ENCODE measurements at regions not wholly inside any gene's neighbourhood (a gene's known extent, or its start where the extent isn't known, plus 50 kb on each side); places are given as distances from the start of the nearest gene placed in this dataset.
"Not testable (repeated sequence)": the region's sequence is repeated elsewhere in the genome, so short reads cannot be mapped to it uniquely, and the experiment has no call there.

DNA sequence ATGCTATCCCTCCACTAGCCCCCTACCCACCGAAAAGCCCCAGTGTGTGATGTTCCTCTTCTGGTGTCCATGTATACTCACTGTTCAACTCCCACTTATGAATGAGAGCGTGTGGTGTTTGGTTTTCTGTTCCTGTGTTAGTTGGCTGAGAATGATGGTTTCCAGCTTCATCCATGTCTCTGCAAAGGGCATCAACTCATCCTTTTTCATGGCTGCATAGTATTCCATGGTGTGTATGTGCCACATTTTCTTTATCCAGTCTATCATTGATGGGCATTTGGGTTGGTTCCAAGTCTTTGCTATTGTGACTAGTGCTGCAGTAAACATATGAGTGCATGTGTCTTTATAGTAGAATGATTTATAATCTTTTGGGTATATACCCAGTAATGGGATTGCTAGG is 599.3 kb upstream of the B3GAT1 start:
- not testable (repeated sequence) for DNase-seq (ENCODE audit: low read depth, low spot score)

DNA sequence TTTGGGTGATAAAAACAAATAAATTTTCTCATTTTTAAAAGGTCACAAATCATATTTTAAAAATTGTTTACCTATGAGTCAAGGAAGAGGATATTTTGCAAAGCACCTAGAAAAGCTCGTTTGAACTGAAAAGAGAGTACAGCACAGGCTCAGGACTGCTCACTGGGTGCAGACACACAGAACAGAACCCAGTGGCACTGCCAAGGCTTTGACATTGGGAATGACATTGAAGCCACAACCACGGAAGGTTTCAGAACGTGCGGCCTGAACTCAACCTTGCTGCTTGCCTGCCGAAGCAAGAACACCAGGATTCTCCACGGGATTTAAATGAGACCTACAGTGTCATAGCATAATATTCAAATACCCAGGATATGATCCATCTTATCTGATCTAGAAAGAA is 597.1 kb upstream of the B3GAT1 start:
- DNase-seq (ENCODE audit: low read depth, low spot score), result no peak

DNA sequence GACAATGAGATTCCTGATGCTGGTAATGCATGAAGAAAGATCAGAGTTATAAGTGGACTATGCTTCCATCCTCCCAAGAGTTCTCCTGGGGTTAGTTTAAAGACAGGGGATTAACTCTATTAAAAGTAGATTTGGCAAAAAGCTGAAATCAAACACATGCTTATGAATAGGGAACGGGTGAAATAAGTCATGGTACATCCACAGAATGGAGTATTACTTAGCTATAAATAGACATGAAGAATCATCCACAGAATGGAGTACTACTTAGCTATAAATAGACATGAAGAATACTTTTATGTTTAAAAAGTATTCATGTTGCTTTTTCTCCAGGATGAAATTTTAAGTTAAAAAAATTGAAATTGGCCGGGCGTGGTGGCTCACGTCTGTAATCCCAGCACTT is 596.4 kb upstream of the B3GAT1 start:
- no peak for DNase-seq (ENCODE audit: low read depth, low spot score)

DNA sequence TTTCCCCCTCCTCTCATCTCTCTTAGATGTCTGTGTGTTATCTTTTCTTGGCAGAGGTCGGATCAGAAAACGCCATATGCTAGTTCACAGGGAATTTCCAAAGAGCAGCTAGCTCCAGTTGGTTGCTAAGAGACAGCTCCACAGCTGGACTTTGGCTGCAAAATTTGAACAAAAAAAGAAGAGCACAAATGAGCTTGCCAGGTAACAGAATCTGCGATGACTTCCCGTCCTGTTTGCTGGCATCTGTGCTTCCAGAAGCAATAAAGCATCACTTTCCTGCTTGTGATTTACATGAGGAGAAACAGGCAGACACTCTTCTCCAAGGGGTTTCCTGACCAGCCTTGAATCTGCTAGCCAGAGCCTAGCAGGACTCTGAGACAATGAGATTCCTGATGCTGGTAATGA is 596.0 kb upstream of the B3GAT1 start:
- DNase-seq (ENCODE audit: low read depth, low spot score), result no peak

DNA sequence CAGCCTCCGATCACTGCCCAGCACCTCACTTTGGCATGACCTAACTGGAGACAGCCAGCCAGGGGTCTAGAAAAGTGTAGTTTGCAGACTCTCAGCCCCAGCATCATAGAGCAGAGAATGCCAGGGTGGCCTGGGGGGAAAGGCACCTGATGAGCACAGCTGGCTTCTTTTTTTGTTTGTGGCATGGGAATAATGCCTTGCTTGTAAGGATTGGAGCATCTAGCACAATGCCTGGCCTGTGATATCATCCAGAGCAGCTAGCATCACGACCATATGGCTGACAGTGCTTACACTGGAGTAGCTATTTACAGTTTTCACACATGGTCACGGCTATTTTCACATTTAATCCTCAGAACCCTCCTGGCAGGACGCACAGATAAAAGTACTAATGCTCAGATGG is 594.8 kb upstream of the B3GAT1 start:
- DNase-seq (ENCODE audit: low read depth, low spot score), result no peak

DNA sequence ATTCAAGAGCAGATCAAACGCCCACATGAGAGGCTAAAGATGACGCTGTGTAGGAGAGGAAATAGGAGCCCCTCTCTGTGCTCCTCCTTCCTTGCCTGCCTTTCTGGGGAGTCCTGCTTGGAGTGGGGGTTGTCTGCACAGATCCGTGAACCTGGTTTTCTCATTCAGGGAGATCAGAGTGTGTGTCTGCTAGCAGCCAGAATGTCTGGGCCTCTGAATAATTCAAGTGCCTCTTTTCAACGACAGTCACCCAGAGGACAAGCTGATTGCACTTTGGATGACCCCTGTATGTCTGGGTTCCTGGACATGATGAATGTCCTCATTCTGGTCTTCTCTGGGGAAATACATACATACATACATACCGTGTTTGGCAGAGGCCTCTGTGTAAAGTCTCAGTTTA is 592.5 kb upstream of the B3GAT1 start:
- no peak for DNase-seq (ENCODE audit: low read depth, low spot score)

DNA sequence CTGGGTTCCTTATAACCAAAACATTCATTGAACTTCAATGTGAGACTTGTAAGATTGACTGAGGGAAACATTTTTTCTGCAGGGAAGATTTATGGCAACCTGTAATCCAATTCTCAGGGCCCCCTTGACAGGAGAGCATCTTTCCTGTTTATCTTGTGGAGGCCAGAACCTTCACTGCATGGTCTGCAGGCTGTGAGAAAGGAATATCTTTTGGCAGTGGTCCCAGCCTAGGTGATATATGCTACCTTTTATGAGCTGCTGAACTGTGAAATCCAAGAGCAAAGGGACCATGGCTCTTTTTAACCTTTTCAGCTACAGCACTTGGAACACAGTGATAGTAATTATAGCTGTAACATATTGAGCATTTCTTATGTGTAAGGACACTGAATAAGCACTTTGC is 590.2 kb upstream of the B3GAT1 start:
- DNase-seq (ENCODE audit: low read depth, low spot score), result no peak

DNA sequence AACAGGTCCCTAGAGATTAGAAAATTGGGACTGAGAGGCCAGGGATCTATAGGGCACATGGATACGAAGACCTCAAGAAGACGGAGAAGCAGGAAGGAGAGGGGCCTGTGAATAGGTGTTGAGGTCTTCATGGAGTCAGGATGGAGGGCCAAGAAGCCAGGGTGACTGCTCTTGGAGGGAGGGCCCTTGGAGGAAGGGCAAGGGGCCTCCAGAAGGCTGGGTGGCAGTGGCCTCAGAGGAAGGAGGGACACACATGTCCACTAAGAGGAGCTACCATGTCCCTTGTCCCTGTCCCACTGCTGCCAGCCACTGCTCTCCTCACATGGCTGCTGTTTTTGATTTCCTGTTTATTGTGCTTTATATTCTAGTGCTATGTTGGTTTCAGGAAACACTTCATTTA is 589.5 kb upstream of the B3GAT1 start:
- no peak for DNase-seq (ENCODE audit: low read depth, low spot score)

DNA sequence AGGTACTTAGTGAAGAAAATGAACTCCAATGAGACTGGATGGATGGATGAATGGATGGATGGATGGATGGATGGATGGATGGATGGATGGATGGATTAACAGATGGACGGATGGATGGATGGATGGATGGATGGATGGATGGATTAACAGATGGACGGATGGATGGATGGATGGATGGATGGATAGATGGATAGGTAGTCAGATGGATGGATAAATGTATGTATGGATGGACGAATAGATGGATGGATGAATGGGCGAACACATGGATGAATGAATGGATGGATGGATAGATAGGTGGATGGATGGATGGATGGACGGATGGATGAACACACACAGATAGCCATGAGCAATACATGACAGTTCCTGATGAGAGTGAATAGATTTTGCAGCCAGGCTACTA is 589.0 kb upstream of the B3GAT1 start:
- not testable (repeated sequence) for DNase-seq (ENCODE audit: low read depth, low spot score)

DNA sequence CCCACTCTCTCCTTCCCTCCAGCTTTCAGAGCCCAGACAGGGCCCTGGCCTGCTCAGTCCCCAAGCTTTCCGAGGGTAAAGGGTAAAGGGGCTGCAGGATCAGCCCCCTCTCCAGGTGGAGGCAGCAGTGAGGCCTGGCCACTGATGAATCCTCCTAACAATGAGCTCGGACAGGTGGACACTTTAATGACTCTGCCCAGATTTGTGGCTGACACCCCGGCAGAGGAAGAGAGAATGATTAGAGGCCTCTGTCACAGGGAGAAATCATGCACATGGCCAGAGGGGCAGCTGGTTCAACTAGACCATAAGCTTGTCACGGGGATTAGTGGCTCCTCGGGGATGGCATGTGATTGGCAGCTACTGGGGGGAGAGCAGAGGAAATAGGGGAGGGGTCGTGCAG is 587.5 kb upstream of the B3GAT1 start:
- DNase-seq (ENCODE audit: low read depth, low spot score), result no peak

DNA sequence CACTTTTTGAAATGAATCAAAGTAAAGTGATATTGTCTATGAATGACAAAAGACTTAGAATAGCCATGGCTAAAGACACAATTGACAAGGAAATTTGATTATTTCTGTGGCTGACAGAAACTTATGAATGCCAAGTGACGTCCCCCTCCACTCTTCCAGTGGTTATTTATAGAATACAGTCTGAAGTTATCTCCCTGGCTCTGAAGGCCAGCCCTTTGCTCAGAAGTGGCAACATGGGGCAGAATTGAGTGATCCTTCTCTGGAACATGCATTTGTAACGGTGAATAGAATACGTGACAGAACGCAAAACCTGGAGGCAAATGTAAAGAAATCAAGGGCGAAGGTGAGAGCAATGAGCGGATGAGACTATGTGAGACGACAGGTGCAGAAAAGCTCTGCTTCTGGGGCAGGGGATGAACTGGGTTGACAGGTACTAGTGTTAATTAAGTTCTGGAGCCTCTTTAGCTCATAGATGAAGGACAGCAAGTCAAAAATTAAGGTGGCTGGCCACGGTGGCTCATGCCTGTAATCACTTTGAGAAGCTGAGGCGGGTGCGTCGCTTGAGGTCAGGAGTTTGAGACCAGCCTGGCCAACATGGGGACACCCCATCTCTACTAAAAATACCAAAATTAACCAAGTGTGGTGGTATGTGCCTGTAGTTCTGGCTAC is 585.7 kb upstream of the B3GAT1 start:
- DNase-seq (ENCODE audit: low read depth, low spot score), result no peak

DNA sequence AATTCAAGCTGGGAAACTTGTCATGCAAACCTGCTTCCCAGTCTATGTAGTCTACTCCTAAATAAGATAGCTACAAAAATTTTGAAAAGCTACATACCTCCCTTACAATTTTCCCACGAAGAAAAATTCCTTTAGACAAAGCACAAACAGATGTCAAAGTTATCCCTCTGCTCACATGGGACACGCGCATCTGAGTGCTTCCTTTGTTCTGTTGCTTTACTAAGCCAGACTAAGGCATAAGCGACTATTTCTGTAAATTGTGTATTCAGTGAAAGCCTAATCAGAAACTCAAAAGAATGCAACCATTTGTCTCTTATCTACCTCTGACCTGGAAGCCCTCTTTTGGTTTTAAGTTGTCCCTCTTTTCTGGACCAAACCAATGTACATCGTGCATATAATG is 583.7 kb upstream of the B3GAT1 start:
- no peak for DNase-seq (ENCODE audit: low read depth, low spot score)

DNA sequence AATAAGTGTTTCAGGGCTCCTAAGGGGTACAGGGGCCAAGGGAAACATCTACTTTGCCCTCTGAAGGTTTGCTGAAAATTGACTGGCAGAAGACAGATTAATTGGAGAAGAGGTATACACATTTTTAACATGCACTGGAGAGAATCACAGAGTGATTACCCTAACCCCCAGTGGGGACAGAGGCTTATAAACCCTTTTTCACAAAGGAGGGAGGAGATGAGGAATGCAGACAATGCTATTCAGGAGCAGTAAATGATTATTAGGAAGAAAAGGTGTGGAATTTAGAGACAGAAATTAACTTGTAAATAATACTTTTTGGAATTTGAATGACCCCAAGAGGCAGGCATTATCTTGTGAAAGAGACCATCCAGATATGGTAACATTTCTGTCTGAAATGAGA is 582.4 kb upstream of the B3GAT1 start:
- DNase-seq (ENCODE audit: low read depth, low spot score), result no peak

DNA sequence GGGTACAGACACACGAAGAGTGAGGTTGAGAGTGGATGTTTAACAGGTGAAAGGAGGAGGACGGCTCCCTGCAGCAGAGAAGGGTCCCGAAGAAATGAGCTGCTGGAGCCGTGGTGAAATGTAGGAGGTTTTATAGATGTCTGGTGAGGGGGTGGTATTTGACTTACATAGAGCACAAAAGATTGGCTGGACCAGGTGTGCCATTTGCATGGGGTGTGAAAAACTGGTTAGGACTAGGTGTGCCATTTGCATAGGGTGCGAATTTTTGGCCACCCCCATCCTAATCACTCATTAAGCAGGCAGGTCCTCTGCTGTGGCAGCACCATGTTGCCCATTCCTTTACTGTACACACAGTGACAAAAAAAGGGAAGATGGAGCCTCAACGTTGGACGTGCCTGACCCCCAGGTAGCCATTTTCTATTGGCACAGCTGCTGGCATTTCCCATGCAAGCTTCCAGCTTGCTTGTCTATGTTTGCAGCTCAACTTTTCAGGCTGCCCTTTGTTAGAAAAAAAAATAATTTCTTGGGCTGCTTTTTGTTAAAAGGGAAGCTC is 581.7 kb upstream of the B3GAT1 start:
- DNase-seq (ENCODE audit: low read depth, low spot score), result no peak

DNA sequence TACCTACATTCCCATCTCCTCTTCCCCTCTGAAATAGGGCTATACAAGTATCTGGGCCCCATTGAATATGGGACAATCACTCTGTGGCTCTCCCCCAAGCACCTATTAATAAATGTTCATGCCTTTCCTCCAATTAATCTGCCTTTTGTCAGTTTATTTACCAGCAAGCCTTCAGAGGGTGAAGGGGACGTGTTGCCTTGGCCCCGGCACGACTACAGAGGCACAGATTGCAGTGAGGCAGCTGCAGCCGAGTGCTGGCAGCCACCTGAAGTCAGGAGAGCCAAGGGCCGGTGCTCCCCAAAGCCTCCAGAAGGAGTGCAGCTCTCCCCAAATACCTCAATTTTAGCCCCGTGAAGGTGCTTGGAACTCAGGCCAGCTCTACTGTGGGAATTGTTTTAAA is 580.9 kb upstream of the B3GAT1 start:
- DNase-seq (ENCODE audit: low read depth, low spot score), result no peak

DNA sequence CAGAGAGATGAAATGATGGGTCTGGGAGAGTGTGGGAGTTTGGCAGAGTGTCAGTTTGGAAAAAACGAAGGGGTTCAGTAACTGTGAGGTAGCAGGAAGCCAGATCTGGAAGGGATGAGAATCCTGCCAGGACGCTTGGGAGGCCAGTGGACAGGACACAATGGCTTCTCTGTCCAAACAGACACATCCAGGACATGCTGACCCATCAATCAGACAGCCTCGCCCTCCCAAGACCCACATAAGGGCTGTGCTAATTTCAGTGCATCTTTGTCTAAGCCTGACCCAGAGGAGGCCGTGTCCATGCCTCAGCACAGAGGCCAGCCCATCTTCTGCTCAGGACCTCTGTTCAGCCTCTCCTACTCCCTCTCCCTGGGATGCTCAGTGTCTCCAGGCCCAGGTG is 576.5 kb upstream of the B3GAT1 start:
- DNase-seq (ENCODE audit: low read depth, low spot score), result no peak

DNA sequence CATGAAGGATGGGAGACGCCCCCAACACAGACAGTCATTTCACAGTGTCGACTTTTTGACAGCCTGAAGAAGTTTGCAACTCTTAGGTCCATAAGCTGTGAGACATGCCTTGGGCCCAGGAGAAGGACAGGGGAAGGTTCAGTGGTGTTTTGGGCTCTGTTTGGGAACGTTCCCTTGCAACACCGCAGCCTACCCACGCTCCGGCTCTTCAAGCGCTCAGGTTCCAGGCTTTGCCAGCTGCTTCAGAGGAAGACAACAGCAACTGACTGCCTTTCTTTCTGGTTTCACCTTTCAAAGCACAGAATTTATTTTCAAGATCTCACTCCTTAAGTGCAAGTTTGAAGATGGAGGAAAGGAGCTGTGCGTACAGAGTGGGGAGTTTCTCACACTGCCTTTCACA is 575.8 kb upstream of the B3GAT1 start:
- DNase-seq (ENCODE audit: low read depth, low spot score), result no peak

DNA sequence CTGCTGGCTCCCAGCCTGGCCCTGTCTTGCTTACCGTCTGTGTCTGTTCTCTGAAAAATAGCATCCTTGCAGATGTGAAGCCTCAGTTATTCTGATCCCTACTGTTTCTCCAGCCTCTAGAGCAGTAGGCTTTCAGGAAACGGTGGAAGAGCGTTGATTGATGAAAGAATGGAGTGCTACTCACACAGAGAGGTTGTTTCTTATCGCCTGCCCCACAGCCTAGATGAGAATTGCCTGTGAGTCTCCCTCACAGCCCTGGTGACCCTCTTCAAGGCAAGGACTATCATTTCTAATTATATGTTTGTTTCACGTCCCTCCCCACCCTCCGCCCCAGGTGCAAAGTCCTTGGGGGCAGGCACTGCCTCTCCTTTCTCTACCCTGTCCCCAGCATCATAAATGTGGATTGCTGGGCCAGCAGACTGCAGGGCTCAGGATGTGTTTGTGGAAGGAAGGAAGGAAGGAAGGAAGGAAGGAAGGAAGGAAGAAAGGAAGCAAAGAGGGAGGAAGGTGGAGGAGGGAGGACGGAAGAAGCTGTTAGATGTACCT is 575.3 kb upstream of the B3GAT1 start:
- no peak for DNase-seq (ENCODE audit: low read depth, low spot score)

DNA sequence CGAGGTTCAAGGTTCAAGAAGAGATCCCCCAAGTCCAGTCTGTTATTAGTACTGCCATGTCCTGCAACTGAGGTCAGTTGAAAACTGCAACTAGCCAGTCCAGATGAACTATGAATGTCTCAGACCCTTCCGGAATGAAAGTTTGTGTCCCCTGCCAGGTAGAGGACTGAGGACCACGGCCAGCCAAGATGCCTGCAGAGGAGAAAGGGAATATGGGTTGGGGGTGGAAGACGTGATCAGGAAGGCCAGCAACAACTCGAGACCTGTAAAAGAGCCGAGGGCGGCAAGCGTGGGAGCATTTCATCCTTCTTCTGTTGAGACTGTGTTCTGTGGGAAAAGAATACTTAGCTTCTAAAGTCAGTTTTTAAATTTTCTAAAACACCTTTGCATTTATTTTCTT is 572.4 kb upstream of the B3GAT1 start:
- no peak for DNase-seq (ENCODE audit: low read depth, low spot score)

DNA sequence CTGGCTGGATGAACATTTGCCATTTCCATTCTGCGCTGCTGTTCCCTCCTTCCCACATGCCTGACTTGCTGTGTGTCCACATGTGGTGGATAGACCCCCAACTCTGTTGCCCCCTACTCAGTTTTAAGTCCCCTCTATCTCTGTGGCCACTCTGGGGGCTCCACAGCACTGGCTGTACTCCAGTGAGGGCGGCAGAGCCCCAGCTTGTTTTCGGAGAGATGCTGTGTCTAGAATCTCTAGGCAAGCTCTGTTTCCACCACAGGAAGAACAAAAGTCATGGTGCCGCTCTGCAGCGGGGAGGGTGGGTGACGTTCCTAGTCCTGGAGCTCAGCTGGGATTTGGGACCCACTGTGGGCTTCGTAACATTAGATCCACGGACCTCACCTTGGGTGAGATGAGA is 570.4 kb upstream of the B3GAT1 start:
- DNase-seq (ENCODE audit: low read depth, low spot score), result not testable (repeated sequence)

DNA sequence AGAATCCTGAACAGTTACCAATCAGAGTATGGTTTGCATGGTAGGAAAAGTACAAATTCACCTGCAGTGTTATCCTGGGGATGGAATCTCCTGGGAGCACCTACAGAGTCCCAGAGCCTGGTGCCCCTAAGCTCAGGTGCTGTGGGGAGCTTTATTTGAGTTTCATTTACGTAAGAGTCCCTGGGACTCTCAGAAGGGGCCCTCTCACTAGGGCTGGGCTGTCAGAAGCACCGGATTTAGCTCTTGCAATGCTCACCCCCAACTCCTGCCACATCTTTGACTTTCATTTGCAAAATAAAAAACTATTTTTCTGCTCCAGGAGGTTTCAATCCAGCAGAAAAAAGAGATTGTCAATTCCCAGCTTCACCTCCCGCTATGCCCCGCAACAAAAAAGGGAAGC is 569.8 kb upstream of the B3GAT1 start:
- no peak for DNase-seq (ENCODE audit: low read depth, low spot score)

DNA sequence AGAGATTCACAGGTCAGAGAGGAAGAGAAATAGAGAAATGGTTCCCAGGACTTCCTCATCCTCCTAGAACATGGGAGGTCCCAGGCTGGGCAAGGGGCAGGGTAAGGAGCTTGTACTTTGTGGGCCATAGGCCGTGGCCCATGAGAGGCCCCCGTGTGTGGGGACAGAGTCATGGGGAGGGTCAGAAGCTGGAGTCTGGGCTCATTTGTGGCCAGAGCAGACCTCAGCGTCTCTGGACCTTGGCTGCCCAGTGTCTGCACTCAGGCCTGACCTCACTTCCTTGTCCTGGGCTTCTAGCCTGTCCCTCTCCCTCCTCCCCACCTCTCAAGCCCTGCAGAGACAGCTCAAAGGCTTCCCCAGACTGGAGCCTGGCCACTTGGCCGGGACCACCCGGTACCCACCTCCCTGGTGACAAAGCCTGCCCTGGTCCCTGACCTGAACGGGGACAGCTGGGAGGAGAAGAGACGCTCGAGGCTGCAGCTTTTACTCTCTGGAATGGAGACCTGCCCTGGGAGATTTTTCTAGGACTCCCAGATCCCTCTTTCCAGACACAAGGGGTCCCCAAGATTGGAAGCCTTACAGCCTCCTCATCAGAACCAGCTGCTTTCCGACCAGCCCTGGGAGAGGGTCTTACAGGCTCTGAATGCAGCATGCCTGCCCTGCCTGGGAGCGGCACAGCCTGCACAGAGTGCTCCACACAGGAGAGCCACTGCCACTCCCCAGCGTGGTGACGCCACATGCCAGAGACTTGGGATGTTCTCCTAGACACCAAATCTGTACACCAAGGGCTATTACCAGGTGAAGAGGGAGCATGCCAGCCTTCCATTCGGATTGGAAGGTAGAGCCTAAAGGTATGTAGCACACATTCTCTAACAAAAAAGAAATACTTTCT is 569.0 kb upstream of the B3GAT1 start:
- DNase-seq (ENCODE audit: low read depth, low spot score), result no peak

DNA sequence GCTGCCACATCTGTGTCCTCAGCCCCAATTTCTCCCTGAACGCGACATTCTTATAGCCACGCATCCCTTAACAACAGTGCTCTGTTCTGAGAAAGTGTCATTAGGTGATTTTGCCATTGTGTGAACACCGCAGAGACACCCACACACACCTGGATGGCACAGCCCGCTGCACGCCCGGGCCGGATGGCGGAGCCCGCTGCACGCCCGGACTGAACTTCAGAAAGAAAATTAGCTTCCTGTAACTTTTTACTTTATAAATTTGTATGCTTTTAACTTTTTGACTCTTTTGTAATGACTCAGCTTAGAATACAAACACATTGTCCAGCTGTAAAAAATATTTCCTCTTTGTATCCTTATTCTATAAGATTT is 567.0 kb upstream of the B3GAT1 start:
- not testable (repeated sequence) for DNase-seq (ENCODE audit: low read depth, low spot score)

Measured in smooth muscle cell of the brain vasculature (primary cell).